ENCODE measurements at regions not wholly inside any gene's neighbourhood (a gene's known extent, or its start where the extent isn't known, plus 50 kb on each side); places are given as distances from the start of the nearest gene placed in this dataset.
"Not testable (repeated sequence)": the region's sequence is repeated elsewhere in the genome, so short reads cannot be mapped to it uniquely, and the experiment has no call there.

- DNase-seq = no peak
Measured at GRCh38 chr19:13712767-13713201, 51.5 kb upstream of the MRI1 start.

- DNase-seq = no peak
Measured at GRCh38 chr19:13707915-13708314, 56.4 kb upstream of the MRI1 start.

GRCh38 chr19:13705928-13706447, 58.3 kb upstream of the MRI1 start:
- no peak for DNase-seq

- DNase-seq = no peak
Measured at GRCh38 chr19:13705201-13705600, 59.1 kb upstream of the MRI1 start.

- DNase-seq = no peak
Measured at GRCh38 chr19:13701624-13702023, 62.7 kb upstream of the MRI1 start.

GRCh38 chr19:13700621-13701020, 63.7 kb upstream of the MRI1 start:
- no peak for DNase-seq

- no peak for DNase-seq
Measured at GRCh38 chr19:13699786-13700185, 64.5 kb upstream of the MRI1 start.

GRCh38 chr19:13696839-13697238, 67.5 kb upstream of the MRI1 start:
- DNase-seq = no peak

GRCh38 chr19:13693889-13694288, 70.4 kb upstream of the MRI1 start:
- DNase-seq = no peak

GRCh38 chr19:13691569-13692435, 72.5 kb upstream of the MRI1 start:
- DNase-seq = no peak

- DNase-seq = no peak
Measured at GRCh38 chr19:13689085-13689484, 75.2 kb upstream of the MRI1 start.

GRCh38 chr19:13684021-13684420, 80.3 kb upstream of the MRI1 start:
- no peak for DNase-seq

GRCh38 chr19:13681509-13681908, 82.8 kb upstream of the MRI1 start:
- no peak for DNase-seq

GRCh38 chr19:13680708-13681360, 83.5 kb upstream of the MRI1 start:
- DNase-seq = not testable (repeated sequence)

- not testable (repeated sequence) for DNase-seq
Measured at GRCh38 chr19:13676967-13677366, 87.4 kb upstream of the MRI1 start.

GRCh38 chr19:13672480-13673175, 91.7 kb upstream of the MRI1 start:
- DNase-seq = not testable (repeated sequence)

GRCh38 chr19:13670846-13671245, 93.5 kb upstream of the MRI1 start:
- no peak for DNase-seq

- no peak for DNase-seq
Measured at GRCh38 chr19:13669780-13670355, 94.5 kb upstream of the MRI1 start.

GRCh38 chr19:13668964-13669363, 95.4 kb upstream of the MRI1 start:
- no peak for DNase-seq

GRCh38 chr19:13666165-13666564, 98.2 kb upstream of the MRI1 start:
- no peak for DNase-seq

- DNase-seq = no peak
Measured at GRCh38 chr19:13665125-13665905, 99.0 kb upstream of the MRI1 start.

Data from NCI-H1694 (cell line).